NCI-H2196 (cell line): ENCODE measurements at regions not wholly inside any gene's neighbourhood (a gene's known extent, or its start where the extent isn't known, plus 50 kb on each side); places are given as distances from the start of the nearest gene placed in this dataset.
A peak's percentile ranks its signal among the peaks of the same experiment; 100 is the strongest.
"Not testable (repeated sequence)": the region's sequence is repeated elsewhere in the genome, so short reads cannot be mapped to it uniquely, and the experiment has no call there.

ENCODE experiments used
- DNase-seq: peaks from one replicate; lab custom pipeline; 2025; ENCODE audit not compliant: unreplicated experiment; lab: John Stamatoyannopoulos, UW

GRCh38 chr6:26173836-26174145 is 86.6 kb downstream of the HFE start:
- DNase-seq: no peak

- no peak for DNase-seq
These were observed 87.8 kb downstream of the HFE start for GRCh38 chr6:26175033-26175427.

- peak; percentile 21 for DNase-seq
These were observed 88.4 kb downstream of the HFE start for GRCh38 chr6:26175428-26176181.

- DNase-seq: no peak
These were observed 92.4 kb downstream of the HFE start for GRCh38 chr6:26179675-26180074.

- DNase-seq: no peak
These were observed 93.1 kb downstream of the HFE start for GRCh38 chr6:26180346-26180745.

GRCh38 chr6:26183237-26183580 is 96.0 kb downstream of the HFE start:
- DNase-seq: no peak

- DNase-seq: no peak
These were observed 96.5 kb downstream of the HFE start for GRCh38 chr6:26183581-26184366.

GRCh38 chr6:26184367-26184891 is 97.2 kb downstream of the HFE start:
- DNase-seq: no peak

- no peak for DNase-seq
These were observed 97.8 kb downstream of the HFE start for GRCh38 chr6:26185004-26185403.

GRCh38 chr6:26185802-26186201 is 98.6 kb downstream of the HFE start:
- DNase-seq: no peak

GRCh38 chr6:26186652-26187051 is 99.4 kb downstream of the HFE start:
- no peak for DNase-seq

GRCh38 chr6:26187292-26187691 is 100.1 kb downstream of the HFE start:
- DNase-seq: no peak

- no peak for DNase-seq
These were observed 100.9 kb downstream of the HFE start for GRCh38 chr6:26187981-26188635.

GRCh38 chr6:26191512-26191911 is 104.3 kb downstream of the HFE start:
- DNase-seq: not testable (repeated sequence)

- DNase-seq: no peak
These were observed 106.5 kb downstream of the HFE start for GRCh38 chr6:26193467-26194328.

- DNase-seq: no peak
These were observed 107.1 kb downstream of the HFE start for GRCh38 chr6:26194329-26194701.

GRCh38 chr6:26194816-26195375 is 107.7 kb downstream of the HFE start:
- DNase-seq: no peak

- DNase-seq: peak; percentile 46
These were observed 108.2 kb downstream of the HFE start for GRCh38 chr6:26195376-26195923.

GRCh38 chr6:26195924-26196845 is 109.0 kb downstream of the HFE start:
- DNase-seq: no peak
